B cell (primary cell): ENCODE measurements at regions not wholly inside any gene's neighbourhood (a gene's known extent, or its start where the extent isn't known, plus 50 kb on each side); places are given as distances from the start of the nearest gene placed in this dataset.

ENCODE experiments used
- ATAC-seq: fragments of 200-7000 bp; cut with Tn5 transposase; one replicate; pipeline ENCODE4 v1.10.0; 2021; ENCODE audit warnings: low read depth, mild to moderate bottlenecking, moderate number of reproducible peaks, moderate library complexity
- CTCF ChIA-PET: fragments of 350-600 bp; sonication (Branson Sonifier 250); formaldehyde crosslinking; loops from one replicate; lab custom pipeline; 2021; ENCODE audit warnings: antibody characterized with exemption, inconsistent platforms; lab: Charles Lee
- POLR2A ChIA-PET: fragments of 350-600 bp; sonication (Branson Sonifier 250); formaldehyde crosslinking; loops from one replicate; lab custom pipeline; 2021; ENCODE audit warnings: antibody characterized with exemption; lab: Charles Lee
- DNase-seq: peaks from one replicate; pipeline ENCODE4 v3.0.0; 2013
- H2AFZ ChIP-seq: 2 replicates; pipeline ENCODE4 v1.6.1; 2012; ENCODE audit warnings: mild to moderate bottlenecking, low read depth, low read length; ENCODE audit not compliant: insufficient read depth, poor library complexity, severe bottlenecking
- H3K27ac ChIP-seq, 2 donors: 1 replicate in 1 of 2; 2 replicates in 1 of 2; pipeline ENCODE4 v1.5.1; 2012 to 2013; ENCODE audit warnings: low read length in 2 of 2, mild to moderate bottlenecking in 2 of 2, moderate library complexity in 1 of 2
- H3K27me3 ChIP-seq, 4 experiments: fragments of 200-600 bp in 1 of 4; sonication (generic) in 1 of 4; replicated peaks in 1 of 4; 1 replicate in 2 of 4; 2 replicates in 2 of 4; pipeline versions ENCODE4 v1.6.1 to v1.7.0; 2013 to 2016; ENCODE audit warnings: low read length in 3 of 4, mild to moderate bottlenecking in 2 of 4, mixed read lengths in 1 of 4, moderate library complexity in 1 of 4; ENCODE audit not compliant: insufficient read depth in 4 of 4, control insufficient read depth in 3 of 4; ENCODE audit errors: control extremely low read depth in 1 of 4
- H3K36me3 ChIP-seq, 2 experiments: replicated peaks in 1 of 2; 1 replicate in 1 of 2; 2 replicates in 1 of 2; pipeline versions ENCODE4 v1.6.1 to v1.7.1; 2013; ENCODE audit warnings: low read length in 1 of 2; ENCODE audit not compliant: insufficient read depth in 2 of 2, control insufficient read depth in 1 of 2; ENCODE audit errors: control extremely low read depth in 1 of 2, extremely low read depth in 1 of 2
- H3K4me1 ChIP-seq, 2 donors: fragments of 200-600 bp in 1 of 2; sonication (generic) in 1 of 2; 1 replicate in 1 of 2; 2 replicates in 1 of 2; pipeline versions ENCODE4 v1.5.1 to v1.6.1; 2013 to 2017; ENCODE audit warnings: low read length in 2 of 2; ENCODE audit not compliant: control insufficient read depth in 2 of 2, insufficient read depth in 2 of 2
- H3K4me2 ChIP-seq: replicated peaks from 2 replicates; pipeline ENCODE3; 2012; ENCODE audit warnings: mild to moderate bottlenecking, low read depth, low read length; ENCODE audit not compliant: poor library complexity, severe bottlenecking
- H3K4me3 ChIP-seq, 5 experiments: fragments of 200-600 bp in 1 of 5; sonication (generic) in 1 of 5; 1 replicate in 3 of 5; 2 replicates in 2 of 5; pipeline versions ENCODE4 v1.5.1 to v1.7.0; 2011 to 2016; ENCODE audit warnings: low read length in 4 of 5, mild to moderate bottlenecking in 4 of 5, low read depth in 2 of 5, control low read depth in 1 of 5, moderate library complexity in 1 of 5; ENCODE audit not compliant: insufficient read depth in 1 of 5; ENCODE audit errors: control extremely low read depth in 1 of 5, extremely low read depth in 1 of 5
- H3K79me2 ChIP-seq: fragments of 200-600 bp; sonication (generic); one replicate; pipeline ENCODE4 v1.6.0; 2016; ENCODE audit warnings: low read length; ENCODE audit not compliant: control insufficient read depth, insufficient read depth
- H3K9ac ChIP-seq: fragments of 200-600 bp; sonication (generic); 2 replicates; pipeline ENCODE4 v1.6.1; 2017; ENCODE audit warnings: mild to moderate bottlenecking, low read length, moderate library complexity
- H3K9me3 ChIP-seq, 3 donors: one replicate each; pipeline versions ENCODE4 v1.6.1 to v1.7.1; 2013; ENCODE audit warnings: low read length in 2 of 3; ENCODE audit not compliant: control insufficient read depth in 2 of 3, insufficient read depth in 1 of 3; ENCODE audit errors: control extremely low read depth in 1 of 3
- H4K20me1 ChIP-seq: 2 replicates; pipeline ENCODE4 v1.6.0; 2012; ENCODE audit warnings: mild to moderate bottlenecking, low read length; ENCODE audit not compliant: insufficient read depth, control insufficient read depth, poor library complexity, severe bottlenecking
- H3K27ac Mint-ChIP-seq: one replicate; pipeline ENCODE4 v1.8.0; 2021; ENCODE audit warnings: mixed read lengths
- H3K27me3 Mint-ChIP-seq: one replicate; pipeline ENCODE4 v1.8.0; 2021; ENCODE audit warnings: mixed read lengths
- H3K4me1 Mint-ChIP-seq: one replicate; pipeline ENCODE4 v1.8.0; 2021; ENCODE audit warnings: mixed read lengths
- H3K4me3 Mint-ChIP-seq: one replicate; pipeline ENCODE4 v1.8.0; 2021; ENCODE audit warnings: mixed read lengths
- H3K9me3 Mint-ChIP-seq: one replicate; pipeline ENCODE4 v1.8.0; 2022; ENCODE audit warnings: mixed read lengths; ENCODE audit not compliant: insufficient read depth
- CTCF ChIP-seq: fragments of 200-600 bp; IDR thresholded peaks from one replicate; pipeline ENCODE4 v1.8.0; 2022; ENCODE audit warnings: antibody characterized with exemption, mild to moderate bottlenecking
- EZH2 ChIP-seq: IDR thresholded peaks from 2 replicates; pipeline ENCODE4 v1.6.1; 2012; ENCODE audit warnings: borderline replicate concordance, low read depth, mild to moderate bottlenecking, moderate library complexity, low read length; ENCODE audit not compliant: insufficient read depth, poor library complexity, severe bottlenecking
- WGBS: methylation state at CpG from one replicate; pipeline ENCODE4 v1.1.5; 2013; ENCODE audit warnings: missing lambda C conversion rate; ENCODE audit not compliant: insufficient coverage; 5-methylcytosine and 5-hydroxymethylcytosine counted together
- intact Hi-C: fragments of 100-400 bp; cut with micrococcal nuclease; formaldehyde crosslinking; loops from one replicate; pipeline ENCODE4 v1.10.0; 2022

GRCh38 chr1:223038288-223039006 is 104.6 kb downstream of the TLR5 start:
- TF ChIP-seq CTCF (no peak), EZH2 (no peak)
- no peak overlapping the region for H3K4me2 ChIP-seq
- H3K27ac ChIP-seq = no peak overlapping the region
- H2AFZ ChIP-seq = no peak overlapping the region
- 94% methylated on average over 19 of the region's 19 CpGs for WGBS
- no peaks in the 10 kb centered on the region for H4K20me1 ChIP-seq
- intact Hi-C loops = no loop called here
- ChIA-PET CTCF (no interaction called here), POLR2A (no interaction called here)
- H3K9ac ChIP-seq = no peak overlapping the region
- H3K27me3 Mint-ChIP-seq = peaks cover 28% of the 10 kb centered on the region
- H3K9me3 Mint-ChIP-seq = no peaks in the 10 kb centered on the region
- peaks cover 0 to 3% (median 0%) of the 10 kb centered on the region in 4 experiments for H3K27me3 ChIP-seq
- no peak overlapping the region for H3K4me3 Mint-ChIP-seq
- H3K79me2 ChIP-seq = no peaks in the 10 kb centered on the region
- H3K27ac Mint-ChIP-seq = no peak overlapping the region
- H3K4me1 ChIP-seq = no peaks in the 10 kb centered on the region
- no peak overlapping the region for H3K4me3 ChIP-seq
- H3K4me1 Mint-ChIP-seq = no peaks in the 10 kb centered on the region
- no peaks in the 10 kb centered on the region for H3K9me3 ChIP-seq
- H3K36me3 ChIP-seq = no peaks in the 10 kb centered on the region
- no peak for ATAC-seq
- DNase-seq = no peak

- peaks cover 0 to 3% (median 0%) of the 10 kb centered on the region in 4 experiments for H3K27me3 ChIP-seq
- ATAC-seq (no peak), DNase-seq (no peak)
- H3K27ac ChIP-seq = no peak overlapping the region
- H3K36me3 ChIP-seq = no peaks in the 10 kb centered on the region
- H3K4me2 ChIP-seq = no peak overlapping the region
- TF ChIP-seq CTCF (no peak), EZH2 (no peak)
- H3K4me1 Mint-ChIP-seq = no peaks in the 10 kb centered on the region
- peaks cover 28% of the 10 kb centered on the region for H3K27me3 Mint-ChIP-seq
- POLR2A ChIA-PET = no interaction called here
- H3K4me3 Mint-ChIP-seq = no peak overlapping the region
- H3K79me2 ChIP-seq = no peaks in the 10 kb centered on the region
- no peaks in the 10 kb centered on the region for H3K4me1 ChIP-seq
- intact Hi-C loops = no loop called here
- no peak overlapping the region for H3K9ac ChIP-seq
- H2AFZ ChIP-seq = no peak overlapping the region
- no peak overlapping the region for H3K4me3 ChIP-seq
- peaks cover 0 to 2% (median 0%) of the 10 kb centered on the region in 3 donors for H3K9me3 ChIP-seq
- no peaks in the 10 kb centered on the region for H3K9me3 Mint-ChIP-seq
- CTCF ChIA-PET = no interaction called here
- WGBS = 88% methylated on average over 4 of the region's 6 CpGs
- H3K27ac Mint-ChIP-seq = no peak overlapping the region
- H4K20me1 ChIP-seq = no peaks in the 10 kb centered on the region
These were observed 103.1 kb downstream of the TLR5 start for GRCh38 chr1:223039990-223040389.
